Esophagus muscularis mucosa (tissue), 4 donors: ENCODE measurements at regions not wholly inside any gene's neighbourhood (a gene's known extent, or its start where the extent isn't known, plus 50 kb on each side); places are given as distances from the start of the nearest gene placed in this dataset.

Experiments used
- CTCF ChIP-seq, 3 experiments: fragments of 200-600 bp in 2 of 3; fragments of 450-650 bp in 1 of 3; sonication (generic) in 2 of 3; IDR thresholded peaks; one replicate each; pipeline ENCODE4 v1.5.1; 2017 to 2019; ENCODE audit warnings: antibody characterized with exemption in 3 of 3, mild to moderate bottlenecking in 2 of 3, moderate library complexity in 1 of 3
- EP300 ChIP-seq: sonication (generic); formaldehyde crosslinking; IDR thresholded peaks from one replicate; pipeline ENCODE4 v1.6.1; 2017; ENCODE audit warnings: antibody characterized with exemption
- POLR2A ChIP-seq: fragments of 450-650 bp; IDR thresholded peaks from one replicate; pipeline ENCODE4 v1.6.1; 2017; ENCODE audit warnings: antibody characterized with exemption, moderate library complexity, mild to moderate bottlenecking, low read depth
- POLR2AphosphoS5 ChIP-seq, 2 donors: sonication (generic); formaldehyde crosslinking; IDR thresholded peaks; one replicate each; pipeline ENCODE4 v1.6.1; 2017; ENCODE audit warnings: antibody characterized with exemption in 2 of 2

GRCh38 chr10:78524941-78525340 is 491.3 kb downstream of the RPS24 start:
- TF ChIP-seq CTCF (IDR thresholded peaks at IDR 0.05) (no peak), POLR2AphosphoS5 (IDR thresholded peaks at IDR 0.05) (no peak), POLR2A (no peak), EP300 (no peak)
